ENCODE measurements at regions not wholly inside any gene's neighbourhood (a gene's known extent, or its start where the extent isn't known, plus 50 kb on each side); places are given as distances from the start of the nearest gene placed in this dataset.

- Histone ChIP-seq H3K36me3 (ENCODE audit: control insufficient read depth, insufficient read depth, low read length) (no peaks in the 10 kb centered on the region), H3K9ac (no peak overlapping the region), H3K4me3 (ENCODE audit: low read depth, low read length) (no peak overlapping the region), H3K9me3 (ENCODE audit: control insufficient read depth, low read length) (no peaks in the 10 kb centered on the region), H3K27me3 (ENCODE audit: control insufficient read depth, insufficient read depth, low read length) (no peaks in the 10 kb centered on the region), H3K79me2 (no peaks in the 10 kb centered on the region), H3K27ac (no peak overlapping the region), H3K4me2 (ENCODE audit: low read length) (no peak overlapping the region), H2AFZ (no peak overlapping the region), H3K4me1 (no peaks in the 10 kb centered on the region)
- TF ChIP-seq CTCF (IDR thresholded peaks at IDR 0.05): no peak
Measured at GRCh38 chr3:117543521-117543920, 833.9 kb downstream of the TUSC7 start.

- Histone ChIP-seq H3K9ac (no peak overlapping the region), H2AFZ (no peak overlapping the region), H3K4me1 (no peaks in the 10 kb centered on the region), H3K9me3 (ENCODE audit: control insufficient read depth, low read length) (no peaks in the 10 kb centered on the region), H3K79me2 (no peaks in the 10 kb centered on the region), H3K4me3 (ENCODE audit: low read depth, low read length) (no peak overlapping the region), H3K4me2 (ENCODE audit: low read length) (no peak overlapping the region), H3K27ac (no peak overlapping the region), H3K27me3 (ENCODE audit: control insufficient read depth, insufficient read depth, low read length) (no peaks in the 10 kb centered on the region), H3K36me3 (ENCODE audit: control insufficient read depth, insufficient read depth, low read length) (no peaks in the 10 kb centered on the region)
- no peak for TF ChIP-seq CTCF (IDR thresholded peaks at IDR 0.05)
Measured at GRCh38 chr3:117545484-117545883, 835.9 kb downstream of the TUSC7 start.

- no peaks in the 10 kb centered on the region for H3K36me3 ChIP-seq (ENCODE audit: control insufficient read depth, insufficient read depth, low read length)
- H3K27ac ChIP-seq: no peak overlapping the region
- H3K4me2 ChIP-seq (ENCODE audit: low read length): no peak overlapping the region
- H3K9me3 ChIP-seq (ENCODE audit: control insufficient read depth, low read length): no peaks in the 10 kb centered on the region
- no peak for TF ChIP-seq CTCF (IDR thresholded peaks at IDR 0.05)
- H3K27me3 ChIP-seq (ENCODE audit: control insufficient read depth, insufficient read depth, low read length): no peaks in the 10 kb centered on the region
- no peaks in the 10 kb centered on the region for H3K79me2 ChIP-seq
- H2AFZ ChIP-seq: no peak overlapping the region
- H3K4me3 ChIP-seq (ENCODE audit: low read depth, low read length): no peak overlapping the region
- no peaks in the 10 kb centered on the region for H3K4me1 ChIP-seq
- H3K9ac ChIP-seq: no peak overlapping the region
Measured at GRCh38 chr3:117547956-117548550, 838.5 kb downstream of the TUSC7 start.

- H3K9ac ChIP-seq: no peak overlapping the region
- TF ChIP-seq CTCF (IDR thresholded peaks at IDR 0.05): no peak
- H3K27me3 ChIP-seq (ENCODE audit: control insufficient read depth, insufficient read depth, low read length): no peaks in the 10 kb centered on the region
- H3K36me3 ChIP-seq (ENCODE audit: control insufficient read depth, insufficient read depth, low read length): no peaks in the 10 kb centered on the region
- no peaks in the 10 kb centered on the region for H3K4me1 ChIP-seq
- no peak overlapping the region for H2AFZ ChIP-seq
- no peaks in the 10 kb centered on the region for H3K79me2 ChIP-seq
- H3K9me3 ChIP-seq (ENCODE audit: control insufficient read depth, low read length): no peaks in the 10 kb centered on the region
- H3K4me2 ChIP-seq (ENCODE audit: low read length): no peak overlapping the region
- no peak overlapping the region for H3K4me3 ChIP-seq (ENCODE audit: low read depth, low read length)
- H3K27ac ChIP-seq: no peak overlapping the region
Measured at GRCh38 chr3:117548600-117548999, 839.0 kb downstream of the TUSC7 start.

GRCh38 chr3:117549716-117550115 is 840.1 kb downstream of the TUSC7 start:
- no peak overlapping the region for H3K4me2 ChIP-seq (ENCODE audit: low read length)
- no peak overlapping the region for H3K27ac ChIP-seq
- H3K9me3 ChIP-seq (ENCODE audit: control insufficient read depth, low read length): no peaks in the 10 kb centered on the region
- no peak for TF ChIP-seq CTCF (IDR thresholded peaks at IDR 0.05)
- no peaks in the 10 kb centered on the region for H3K4me1 ChIP-seq
- H3K4me3 ChIP-seq (ENCODE audit: low read depth, low read length): no peak overlapping the region
- no peaks in the 10 kb centered on the region for H3K27me3 ChIP-seq (ENCODE audit: control insufficient read depth, insufficient read depth, low read length)
- H3K36me3 ChIP-seq (ENCODE audit: control insufficient read depth, insufficient read depth, low read length): no peaks in the 10 kb centered on the region
- H3K9ac ChIP-seq: no peak overlapping the region
- H2AFZ ChIP-seq: no peak overlapping the region
- H3K79me2 ChIP-seq: no peaks in the 10 kb centered on the region

All from parathyroid adenoma (tissue), 2 donors.